ENCODE measurements at regions not wholly inside any gene's neighbourhood (a gene's known extent, or its start where the extent isn't known, plus 50 kb on each side); places are given as distances from the start of the nearest gene placed in this dataset.
"Not testable (repeated sequence)": the region's sequence is repeated elsewhere in the genome, so short reads cannot be mapped to it uniquely, and the experiment has no call there.

DNA sequence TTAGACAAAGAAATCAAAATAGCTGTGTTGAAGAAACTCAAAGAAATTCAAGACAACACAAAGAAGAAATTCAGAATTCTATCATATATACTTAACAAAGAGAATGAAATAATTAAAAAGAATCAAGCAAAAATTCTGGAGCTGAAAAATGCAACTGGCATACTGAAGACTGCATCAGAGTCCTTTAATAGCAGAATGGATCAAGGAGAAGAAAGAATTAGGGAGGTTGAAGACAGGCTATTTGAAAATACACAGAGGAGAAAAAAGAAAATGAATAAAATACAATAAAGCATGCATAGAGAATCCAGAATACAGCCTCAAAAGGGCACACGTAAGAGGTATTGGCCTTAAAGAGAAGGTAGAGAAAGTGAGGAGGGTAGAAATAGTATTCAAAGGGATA is 179.5 kb upstream of the SPIN4 start:
- TF ChIP-seq, protein P1, sequence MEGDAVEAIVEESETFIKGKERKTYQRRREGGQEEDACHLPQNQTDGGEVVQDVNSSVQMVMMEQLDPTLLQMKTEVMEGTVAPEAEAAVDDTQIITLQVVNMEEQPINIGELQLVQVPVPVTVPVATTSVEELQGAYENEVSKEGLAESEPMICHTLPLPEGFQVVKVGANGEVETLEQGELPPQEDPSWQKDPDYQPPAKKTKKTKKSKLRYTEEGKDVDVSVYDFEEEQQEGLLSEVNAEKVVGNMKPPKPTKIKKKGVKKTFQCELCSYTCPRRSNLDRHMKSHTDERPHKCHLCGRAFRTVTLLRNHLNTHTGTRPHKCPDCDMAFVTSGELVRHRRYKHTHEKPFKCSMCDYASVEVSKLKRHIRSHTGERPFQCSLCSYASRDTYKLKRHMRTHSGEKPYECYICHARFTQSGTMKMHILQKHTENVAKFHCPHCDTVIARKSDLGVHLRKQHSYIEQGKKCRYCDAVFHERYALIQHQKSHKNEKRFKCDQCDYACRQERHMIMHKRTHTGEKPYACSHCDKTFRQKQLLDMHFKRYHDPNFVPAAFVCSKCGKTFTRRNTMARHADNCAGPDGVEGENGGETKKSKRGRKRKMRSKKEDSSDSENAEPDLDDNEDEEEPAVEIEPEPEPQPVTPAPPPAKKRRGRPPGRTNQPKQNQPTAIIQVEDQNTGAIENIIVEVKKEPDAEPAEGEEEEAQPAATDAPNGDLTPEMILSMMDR (IDR thresholded peaks at IDR 0.05; ENCODE audit: low read depth, low read length): no peak
- no peak for DNase-seq (ENCODE audit: extremely low read depth, low read depth)

DNA sequence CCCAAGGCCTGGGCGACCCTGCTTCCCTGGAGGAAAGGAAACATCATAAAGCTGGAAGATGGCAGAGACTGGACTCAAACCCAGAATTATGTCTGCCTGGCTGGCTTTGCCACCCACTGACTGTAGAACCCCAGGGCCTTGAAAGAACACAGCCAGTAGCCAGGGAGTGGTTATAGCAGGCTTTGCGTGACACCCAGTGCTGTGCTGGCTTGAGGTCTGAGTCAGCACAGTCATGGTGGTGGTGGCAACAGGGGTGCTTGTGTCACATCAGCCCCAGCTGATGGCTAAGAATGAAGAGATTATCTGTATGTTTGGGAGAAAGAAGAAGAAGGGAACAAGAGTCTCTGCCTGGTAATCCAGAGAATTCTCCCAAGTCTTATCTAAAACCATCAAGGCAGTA is 178.8 kb upstream of the SPIN4 start:
- no peak for DNase-seq (ENCODE audit: extremely low read depth, low read depth)
- TF ChIP-seq, protein P1 (IDR thresholded peaks at IDR 0.05; ENCODE audit: low read depth, low read length): no peak

DNA sequence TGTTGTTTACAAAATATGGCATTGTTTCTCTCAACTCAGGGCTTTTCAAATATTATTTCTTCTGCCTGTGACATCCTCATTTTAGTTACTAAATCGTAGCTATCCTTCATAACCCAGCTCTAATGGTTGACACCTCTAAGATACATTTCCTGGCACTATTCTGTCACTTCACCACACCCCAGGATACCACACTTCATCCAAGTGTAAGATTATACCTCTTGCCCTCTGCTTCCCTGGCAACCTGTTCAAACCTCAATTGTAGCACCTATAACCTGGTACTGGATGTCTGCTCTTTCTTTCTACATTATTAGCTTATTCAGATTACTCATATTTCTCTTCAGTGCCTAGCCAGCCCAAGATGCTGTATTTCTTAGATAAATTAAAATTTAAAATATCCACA is 175.7 kb upstream of the SPIN4 start:
- TF ChIP-seq, protein P1 (IDR thresholded peaks at IDR 0.05; ENCODE audit: low read depth, low read length): no peak
- no peak for DNase-seq (ENCODE audit: extremely low read depth, low read depth)

DNA sequence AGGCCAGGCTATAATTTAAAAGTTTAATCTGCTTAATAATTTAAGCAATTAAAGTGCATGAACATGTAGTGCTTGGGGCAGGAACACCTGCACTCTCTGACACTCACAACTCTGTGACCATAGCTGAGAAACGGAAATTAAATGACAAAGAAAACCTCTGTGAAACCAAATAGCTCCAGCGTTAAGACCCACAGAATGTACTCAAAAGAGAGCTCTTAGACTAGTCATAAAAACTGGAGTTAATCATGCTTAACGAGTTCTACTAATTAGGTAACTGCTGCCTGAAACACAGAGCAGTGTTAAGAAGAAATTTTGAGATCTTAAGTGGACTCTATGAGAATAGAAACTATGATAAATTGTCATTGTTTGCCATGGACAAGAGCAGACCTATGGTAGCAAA is 174.4 kb upstream of the SPIN4 start:
- DNase-seq (ENCODE audit: extremely low read depth, low read depth): no peak

DNA sequence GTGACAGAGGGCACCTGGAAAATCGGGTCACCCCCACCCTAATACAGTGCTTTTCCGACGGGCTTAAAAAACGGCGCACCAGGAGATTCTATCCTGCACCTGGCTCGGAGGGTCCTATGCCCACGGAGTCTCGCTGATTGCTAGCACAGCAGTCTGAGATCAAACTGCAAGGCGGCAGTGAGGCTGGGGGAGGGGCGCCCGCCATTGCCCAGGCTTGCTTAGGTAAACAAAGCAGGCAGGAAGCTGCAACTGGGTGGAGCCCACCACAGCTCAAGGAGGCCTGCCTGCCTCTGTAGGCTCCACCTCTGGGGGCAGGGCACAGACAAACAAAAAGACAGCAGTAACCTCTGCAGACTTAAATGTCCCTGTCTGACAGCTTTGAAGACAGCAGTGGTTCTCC is 168.2 kb upstream of the SPIN4 start:
- not testable (repeated sequence) for DNase-seq (ENCODE audit: extremely low read depth, low read depth)

More for the DNA sequence above, 174.4 kb upstream of the SPIN4 start:
- TF ChIP-seq, protein P1 (IDR thresholded peaks at IDR 0.05; ENCODE audit: low read depth, low read length): no peak

DNA sequence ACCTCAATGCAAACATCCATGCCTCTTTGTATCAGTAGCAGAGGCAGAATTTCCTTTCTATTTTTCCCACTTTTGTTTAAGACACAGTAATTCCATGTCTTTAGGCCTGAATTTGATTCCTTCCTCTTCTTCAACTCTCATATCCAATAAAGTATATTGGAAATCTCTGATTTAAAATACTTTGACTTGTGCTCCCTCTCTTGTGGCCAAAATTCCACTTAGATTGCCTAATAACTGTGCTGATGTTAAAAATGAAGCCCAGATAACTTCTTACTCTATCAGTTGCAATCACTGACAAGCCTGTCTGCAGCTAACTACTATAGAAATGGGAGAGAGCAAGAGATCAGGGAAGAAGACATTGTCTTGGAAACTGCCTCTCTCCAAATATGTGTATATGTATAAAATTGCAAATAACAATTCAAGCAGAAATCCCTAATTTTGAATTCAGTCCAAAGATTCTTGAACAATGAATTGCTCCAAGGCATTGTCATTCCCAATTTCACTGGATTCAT is 163.5 kb upstream of the SPIN4 start:
- TF ChIP-seq, protein P1 (IDR thresholded peaks at IDR 0.05; ENCODE audit: low read depth, low read length): no peak
- DNase-seq (ENCODE audit: extremely low read depth, low read depth): peak; percentile 19

DNA sequence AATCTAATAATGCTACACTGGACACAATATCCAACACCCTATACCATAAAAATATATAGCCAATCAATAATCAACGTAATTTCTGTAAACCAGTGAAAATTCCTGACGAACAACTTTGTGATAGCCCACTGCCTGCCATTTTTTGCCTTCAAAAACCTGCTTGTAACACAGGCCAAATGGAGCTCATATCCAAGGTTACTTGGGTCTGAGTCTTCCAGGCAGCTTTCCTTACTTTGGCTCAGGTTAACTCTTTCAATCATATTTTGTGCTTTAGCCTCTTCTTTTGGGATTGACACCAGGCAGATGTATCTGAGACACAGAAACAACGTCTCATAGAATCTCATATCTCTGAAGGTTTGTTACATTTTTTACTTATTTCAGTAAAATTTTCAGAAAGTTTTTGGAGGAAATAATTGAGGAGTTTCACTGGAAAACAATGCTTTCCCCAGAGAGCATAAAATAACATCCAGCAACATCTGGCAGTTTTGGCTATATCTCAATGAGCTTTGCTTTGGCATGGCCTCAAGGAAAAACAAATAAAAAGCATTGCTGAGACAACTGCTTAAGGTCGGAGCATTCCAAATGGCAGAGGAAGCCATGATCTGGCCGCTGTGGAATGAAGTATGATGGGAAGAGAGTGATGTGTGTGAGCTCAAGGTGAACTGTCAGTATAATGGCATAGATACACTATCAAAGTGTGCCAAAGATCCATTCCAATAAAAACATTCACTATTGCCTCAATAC is 162.9 kb upstream of the SPIN4 start:
- TF ChIP-seq, protein P1 (IDR thresholded peaks at IDR 0.05; ENCODE audit: low read depth, low read length): no peak
- peak; percentile 59 for DNase-seq (ENCODE audit: extremely low read depth, low read depth)

DNA sequence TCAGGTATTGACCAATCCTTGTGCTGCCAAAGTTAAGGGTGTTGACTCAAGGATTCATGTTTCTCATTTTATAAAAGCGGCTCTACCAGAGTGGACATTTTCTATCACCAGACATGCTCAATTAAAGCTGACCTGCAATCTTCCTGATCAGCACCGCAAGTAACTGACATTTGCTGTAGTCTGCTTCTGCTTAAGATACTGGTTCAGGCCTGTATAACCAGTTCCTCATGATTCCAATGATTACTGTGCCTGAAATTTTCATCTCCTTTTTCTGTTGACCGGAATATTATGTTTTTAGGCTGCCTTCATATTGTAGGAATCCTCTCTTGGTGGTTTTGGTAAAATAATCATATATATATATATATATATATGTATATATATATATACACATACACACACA is 160.2 kb upstream of the SPIN4 start:
- TF ChIP-seq, protein P1 (IDR thresholded peaks at IDR 0.05; ENCODE audit: low read depth, low read length): no peak
- DNase-seq (ENCODE audit: extremely low read depth, low read depth): no peak

All from AG09319 (cell line).